OCI-LY1 (cell line): ENCODE measurements at regions not wholly inside any gene's neighbourhood (a gene's known extent, or its start where the extent isn't known, plus 50 kb on each side); places are given as distances from the start of the nearest gene placed in this dataset.
"Not testable (repeated sequence)": the region's sequence is repeated elsewhere in the genome, so short reads cannot be mapped to it uniquely, and the experiment has no call there.

Source experiments
- H2AFZ ChIP-seq: fragments of 200-600 bp; sonication (generic), shearing (Covaris generic); 2 replicates; pipeline ENCODE4 v1.6.0; 2014; ENCODE audit warnings: antibody characterized with exemption, mild to moderate bottlenecking, low read length
- H3F3A ChIP-seq: fragments of 200-600 bp; sonication (generic), shearing (Covaris generic); 2 replicates; pipeline ENCODE4 v1.6.0; 2014; ENCODE audit warnings: mild to moderate bottlenecking, antibody characterized with exemption, low read length, moderate library complexity; ENCODE audit not compliant: insufficient read depth
- H3K27ac ChIP-seq: fragments of 200-600 bp; sonication (generic); 2 replicates; pipeline ENCODE4 v1.5.1; 2014; ENCODE audit warnings: low read length, mixed run types, mild to moderate bottlenecking, low read depth; ENCODE audit not compliant: poor library complexity, severe bottlenecking
- H3K27me3 ChIP-seq: fragments of 200-600 bp; sonication (generic); 2 replicates; pipeline ENCODE4 v1.6.0; 2014; ENCODE audit warnings: antibody characterized with exemption, mild to moderate bottlenecking, low read length, moderate library complexity; ENCODE audit not compliant: insufficient read depth
- H3K36me3 ChIP-seq: fragments of 200-600 bp; sonication (generic); 2 replicates; pipeline ENCODE4 v1.6.1; 2014; ENCODE audit warnings: mild to moderate bottlenecking, antibody characterized with exemption, low read length, moderate library complexity, mixed read lengths; ENCODE audit not compliant: insufficient read depth
- H3K4me1 ChIP-seq: fragments of 200-600 bp; sonication (generic); 2 replicates; pipeline ENCODE4 v1.5.1; 2014; ENCODE audit warnings: mild to moderate bottlenecking, low read length, moderate library complexity; ENCODE audit not compliant: insufficient read depth, severe bottlenecking
- H3K4me2 ChIP-seq: fragments of 200-600 bp; sonication (generic), shearing (Covaris generic); 2 replicates; pipeline ENCODE4 v1.6.1; 2014; ENCODE audit warnings: low read length
- H3K4me3 ChIP-seq: fragments of 200-600 bp; sonication (generic); 2 replicates; pipeline ENCODE4 v1.5.1; 2014; ENCODE audit warnings: low read length, low read depth, mild to moderate bottlenecking, mixed read lengths; ENCODE audit not compliant: poor library complexity, severe bottlenecking
- H3K79me2 ChIP-seq: fragments of 200-600 bp; shearing (Covaris generic); 2 replicates; pipeline ENCODE4 v1.6.1; 2016; ENCODE audit warnings: mixed run types, low read length, mixed read lengths; ENCODE audit not compliant: insufficient read depth
- H3K9ac ChIP-seq: fragments of 200-600 bp; sonication (generic), shearing (Covaris generic); 2 replicates; pipeline ENCODE4 v1.6.1; 2014; ENCODE audit warnings: mild to moderate bottlenecking, low read length, mixed read lengths
- H3K9me2 ChIP-seq: fragments of 200-600 bp; sonication (generic), shearing (Covaris generic); 2 replicates; pipeline ENCODE4 v1.6.1; 2014; ENCODE audit warnings: low read depth, mild to moderate bottlenecking, low read length, mixed read lengths
- H3K9me3 ChIP-seq: fragments of 200-600 bp; shearing (Covaris generic); 2 replicates; pipeline ENCODE4 v1.6.1; 2014; ENCODE audit warnings: low read length, mixed read lengths
- H4K20me1 ChIP-seq: fragments of 200-600 bp; sonication (generic), shearing (Covaris generic); 2 replicates; pipeline ENCODE4 v1.6.0; 2016; ENCODE audit warnings: mild to moderate bottlenecking, low read length; ENCODE audit not compliant: insufficient read depth
- EZH2 ChIP-seq: fragments of 200-600 bp; sonication (generic), shearing (Covaris generic); IDR thresholded peaks from 2 replicates; pipeline ENCODE4 v1.8.0; 2017; ENCODE audit warnings: borderline replicate concordance, mixed run types, mild to moderate bottlenecking, antibody characterized with exemption, low read length, moderate library complexity, mixed read lengths
- TF ChIP-seq, protein P1 (sequence below): fragments of 200-600 bp; sonication (generic), shearing (Covaris generic); IDR thresholded peaks from 2 replicates; pipeline ENCODE4 v1.5.1; 2017; ENCODE audit warnings: mild to moderate bottlenecking, antibody characterized with exemption, low read length, moderate library complexity, mixed read lengths

DNA sequence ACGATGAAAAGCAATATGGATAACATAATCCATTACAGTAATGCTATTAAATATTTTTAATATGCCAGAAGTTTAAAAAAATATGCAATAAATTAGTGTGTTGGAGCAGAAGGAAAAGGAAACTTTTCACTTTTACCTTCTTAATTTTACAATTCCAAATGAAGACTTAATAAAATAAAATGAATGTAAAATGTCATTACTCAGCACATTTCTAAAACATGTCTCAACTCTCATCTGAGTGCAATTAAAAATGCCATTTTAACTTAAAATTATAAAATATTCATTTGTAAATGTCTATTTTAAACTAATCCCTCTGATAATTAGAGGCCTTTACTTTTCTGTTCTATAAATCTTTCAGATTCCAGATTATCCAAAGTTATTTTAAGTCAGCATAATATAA lies 733.4 kb downstream of the DNAH5 start:
- Histone ChIP-seq H2AFZ (no peak overlapping the region), H3K9ac (no peak overlapping the region), H3K9me2 (no peaks in the 10 kb centered on the region), H3K4me1 (no peaks in the 10 kb centered on the region), H4K20me1 (no peaks in the 10 kb centered on the region), H3K4me3 (no peak overlapping the region), H3K4me2 (no peak overlapping the region), H3K79me2 (no peaks in the 10 kb centered on the region), H3F3A (no peaks in the 10 kb centered on the region), H3K27me3 (no peaks in the 10 kb centered on the region), H3K27ac (no peak overlapping the region), H3K36me3 (no peaks in the 10 kb centered on the region), H3K9me3 (no peaks in the 10 kb centered on the region)
- TF ChIP-seq, protein P1, sequence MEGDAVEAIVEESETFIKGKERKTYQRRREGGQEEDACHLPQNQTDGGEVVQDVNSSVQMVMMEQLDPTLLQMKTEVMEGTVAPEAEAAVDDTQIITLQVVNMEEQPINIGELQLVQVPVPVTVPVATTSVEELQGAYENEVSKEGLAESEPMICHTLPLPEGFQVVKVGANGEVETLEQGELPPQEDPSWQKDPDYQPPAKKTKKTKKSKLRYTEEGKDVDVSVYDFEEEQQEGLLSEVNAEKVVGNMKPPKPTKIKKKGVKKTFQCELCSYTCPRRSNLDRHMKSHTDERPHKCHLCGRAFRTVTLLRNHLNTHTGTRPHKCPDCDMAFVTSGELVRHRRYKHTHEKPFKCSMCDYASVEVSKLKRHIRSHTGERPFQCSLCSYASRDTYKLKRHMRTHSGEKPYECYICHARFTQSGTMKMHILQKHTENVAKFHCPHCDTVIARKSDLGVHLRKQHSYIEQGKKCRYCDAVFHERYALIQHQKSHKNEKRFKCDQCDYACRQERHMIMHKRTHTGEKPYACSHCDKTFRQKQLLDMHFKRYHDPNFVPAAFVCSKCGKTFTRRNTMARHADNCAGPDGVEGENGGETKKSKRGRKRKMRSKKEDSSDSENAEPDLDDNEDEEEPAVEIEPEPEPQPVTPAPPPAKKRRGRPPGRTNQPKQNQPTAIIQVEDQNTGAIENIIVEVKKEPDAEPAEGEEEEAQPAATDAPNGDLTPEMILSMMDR: no peak
- no peak for TF ChIP-seq EZH2

DNA sequence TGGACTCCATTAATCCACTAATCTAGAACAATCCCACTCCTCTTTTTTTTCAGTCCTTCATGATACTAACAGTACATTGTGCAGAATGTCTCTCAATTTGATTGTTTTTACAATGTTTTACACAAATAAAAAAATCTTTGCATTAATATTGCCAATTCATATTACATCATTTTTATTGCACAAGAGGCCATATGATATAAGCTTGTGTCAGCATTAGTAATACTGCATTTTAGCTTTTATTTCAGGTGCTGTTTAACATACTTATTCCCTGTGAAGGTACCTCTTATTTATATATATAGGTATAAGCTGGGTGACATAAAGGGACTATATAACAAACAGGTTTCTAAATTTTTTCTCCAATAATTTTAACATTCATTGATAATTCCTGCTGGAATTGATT lies 737.4 kb downstream of the DNAH5 start:
- no peak overlapping the region for H2AFZ ChIP-seq
- no peaks in the 10 kb centered on the region for H3K27me3 ChIP-seq
- no peaks in the 10 kb centered on the region for H3F3A ChIP-seq
- H3K9me2 ChIP-seq: no peaks in the 10 kb centered on the region
- H3K4me2 ChIP-seq: no peak overlapping the region
- no peaks in the 10 kb centered on the region for H3K4me1 ChIP-seq
- no peaks in the 10 kb centered on the region for H4K20me1 ChIP-seq
- no peak overlapping the region for H3K4me3 ChIP-seq
- H3K9ac ChIP-seq: no peak overlapping the region
- TF ChIP-seq, protein P1: no peak
- TF ChIP-seq EZH2: no peak
- H3K27ac ChIP-seq: no peak overlapping the region
- no peaks in the 10 kb centered on the region for H3K79me2 ChIP-seq
- H3K36me3 ChIP-seq: no peaks in the 10 kb centered on the region
- H3K9me3 ChIP-seq: no peaks in the 10 kb centered on the region

DNA sequence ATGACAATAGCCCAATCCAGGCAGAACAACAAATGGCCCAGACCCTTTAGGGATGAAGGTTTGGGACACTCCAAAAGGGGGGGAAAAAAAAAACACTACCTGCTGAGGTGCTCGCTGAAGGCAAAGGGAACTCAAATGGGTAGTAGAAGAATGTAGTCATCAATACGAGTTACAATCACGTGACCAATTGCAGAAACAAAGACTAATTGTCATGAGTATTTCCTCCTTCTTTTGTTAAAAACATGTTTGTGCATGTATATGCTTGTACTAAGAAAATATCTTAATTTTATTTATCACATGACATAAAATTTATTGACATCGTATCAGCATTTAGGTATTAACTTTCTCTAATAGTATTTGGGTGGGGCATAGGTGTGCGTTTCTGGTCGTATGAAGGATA lies 743.5 kb downstream of the DNAH5 start:
- no peak overlapping the region for H3K27ac ChIP-seq
- no peaks in the 10 kb centered on the region for H3K9me3 ChIP-seq
- no peaks in the 10 kb centered on the region for H3K79me2 ChIP-seq
- H3K4me2 ChIP-seq: no peak overlapping the region
- no peak for TF ChIP-seq EZH2
- TF ChIP-seq, protein P1: no peak
- H3K27me3 ChIP-seq: no peaks in the 10 kb centered on the region
- H3K9ac ChIP-seq: no peak overlapping the region
- no peaks in the 10 kb centered on the region for H3F3A ChIP-seq
- no peaks in the 10 kb centered on the region for H3K9me2 ChIP-seq
- H3K36me3 ChIP-seq: no peaks in the 10 kb centered on the region
- H4K20me1 ChIP-seq: no peaks in the 10 kb centered on the region
- H2AFZ ChIP-seq: no peak overlapping the region
- no peaks in the 10 kb centered on the region for H3K4me1 ChIP-seq
- no peak overlapping the region for H3K4me3 ChIP-seq

DNA sequence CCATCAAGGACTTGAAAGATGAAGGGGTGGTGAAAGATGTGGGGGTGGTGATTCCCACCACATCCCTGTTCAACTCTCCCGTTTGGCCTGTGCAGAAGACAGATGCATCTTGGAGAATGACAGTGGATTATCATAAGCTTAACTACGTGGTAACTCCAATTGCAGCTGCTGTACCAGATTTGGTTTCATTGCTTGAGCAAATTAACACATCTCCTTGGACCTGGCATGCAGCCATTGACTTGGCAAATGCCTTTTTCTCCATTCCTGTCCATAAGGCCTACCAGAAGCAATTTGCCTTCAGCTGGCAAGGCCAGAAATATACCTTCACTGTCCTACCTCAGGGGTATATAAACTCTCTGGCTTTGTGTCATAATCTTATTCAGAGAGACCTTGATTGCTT lies 746.3 kb downstream of the DNAH5 start:
- H3F3A ChIP-seq, H2AFZ ChIP-seq, H3K27ac ChIP-seq, H3K4me1 ChIP-seq, H3K36me3 ChIP-seq, H3K27me3 ChIP-seq, H3K79me2 ChIP-seq, H3K9me3 ChIP-seq, H3K4me2 ChIP-seq, H3K4me3 ChIP-seq, H4K20me1 ChIP-seq, H3K9me2 ChIP-seq, H3K9ac ChIP-seq: not testable (repeated sequence)
